ENCODE measurements at regions not wholly inside any gene's neighbourhood (a gene's known extent, or its start where the extent isn't known, plus 50 kb on each side); places are given as distances from the start of the nearest gene placed in this dataset.

GRCh38 chr3:176935194-176935888, 261.9 kb downstream of the TBL1XR1 start:
- in situ Hi-C loops (cut with HindIII; ENCODE audit: low pct_unique_long_range_greater_than_20kb, low sequenced_read_pairs) = no loop called here
- DNase-seq (ENCODE audit: low read depth) = no peak

- in situ Hi-C loops (cut with HindIII; ENCODE audit: low pct_unique_long_range_greater_than_20kb, low sequenced_read_pairs) = no loop called here
- no peak for DNase-seq (ENCODE audit: low read depth)
Measured at GRCh38 chr3:176934698-176935097, 262.6 kb downstream of the TBL1XR1 start.

GRCh38 chr3:176933704-176934103, 263.6 kb downstream of the TBL1XR1 start:
- in situ Hi-C loops (cut with HindIII; ENCODE audit: low pct_unique_long_range_greater_than_20kb, low sequenced_read_pairs) = no loop called here
- DNase-seq (ENCODE audit: low read depth) = no peak

- in situ Hi-C loops (cut with HindIII; ENCODE audit: low pct_unique_long_range_greater_than_20kb, low sequenced_read_pairs) = no loop called here
- no peak for DNase-seq (ENCODE audit: low read depth)
Measured at GRCh38 chr3:176932433-176932832, 264.8 kb downstream of the TBL1XR1 start.

GRCh38 chr3:176931991-176932390, 265.3 kb downstream of the TBL1XR1 start:
- in situ Hi-C loops (cut with HindIII; ENCODE audit: low pct_unique_long_range_greater_than_20kb, low sequenced_read_pairs) = no loop called here
- no peak for DNase-seq (ENCODE audit: low read depth)

GRCh38 chr3:176930942-176931341, 266.3 kb downstream of the TBL1XR1 start:
- no peak for DNase-seq (ENCODE audit: low read depth)
- in situ Hi-C loops (cut with HindIII; ENCODE audit: low pct_unique_long_range_greater_than_20kb, low sequenced_read_pairs) = no loop called here

GRCh38 chr3:176928582-176928931, 268.7 kb downstream of the TBL1XR1 start:
- in situ Hi-C loops (cut with HindIII; ENCODE audit: low pct_unique_long_range_greater_than_20kb, low sequenced_read_pairs) = no loop called here
- no peak for DNase-seq (ENCODE audit: low read depth)

- in situ Hi-C loops (cut with HindIII; ENCODE audit: low pct_unique_long_range_greater_than_20kb, low sequenced_read_pairs) = no loop called here
- DNase-seq (ENCODE audit: low read depth) = no peak
Measured at GRCh38 chr3:176927706-176928581, 269.3 kb downstream of the TBL1XR1 start.

- DNase-seq (ENCODE audit: low read depth) = no peak
- in situ Hi-C loops (cut with HindIII; ENCODE audit: low pct_unique_long_range_greater_than_20kb, low sequenced_read_pairs) = no loop called here
Measured at GRCh38 chr3:176927280-176927679, 270.0 kb downstream of the TBL1XR1 start.

- no peak for DNase-seq (ENCODE audit: low read depth)
- in situ Hi-C loops (cut with HindIII; ENCODE audit: low pct_unique_long_range_greater_than_20kb, low sequenced_read_pairs) = no loop called here
Measured at GRCh38 chr3:176926688-176927087, 270.6 kb downstream of the TBL1XR1 start.

- DNase-seq (ENCODE audit: low read depth) = no peak
- in situ Hi-C loops (cut with HindIII; ENCODE audit: low pct_unique_long_range_greater_than_20kb, low sequenced_read_pairs) = no loop called here
Measured at GRCh38 chr3:176926034-176926433, 271.2 kb downstream of the TBL1XR1 start.

- in situ Hi-C loops (cut with HindIII; ENCODE audit: low pct_unique_long_range_greater_than_20kb, low sequenced_read_pairs) = no loop called here
- no peak for DNase-seq (ENCODE audit: low read depth)
Measured at GRCh38 chr3:176920766-176921160, 276.5 kb downstream of the TBL1XR1 start.

- in situ Hi-C loops (cut with HindIII; ENCODE audit: low pct_unique_long_range_greater_than_20kb, low sequenced_read_pairs) = no loop called here
- DNase-seq (ENCODE audit: low read depth) = no peak
Measured at GRCh38 chr3:176919836-176920765, 277.2 kb downstream of the TBL1XR1 start.

- no peak for DNase-seq (ENCODE audit: low read depth)
- in situ Hi-C loops (cut with HindIII; ENCODE audit: low pct_unique_long_range_greater_than_20kb, low sequenced_read_pairs) = no loop called here
Measured at GRCh38 chr3:176916777-176917176, 280.5 kb downstream of the TBL1XR1 start.

GRCh38 chr3:176914764-176915163, 282.5 kb downstream of the TBL1XR1 start:
- DNase-seq (ENCODE audit: low read depth) = no peak
- in situ Hi-C loops (cut with HindIII; ENCODE audit: low pct_unique_long_range_greater_than_20kb, low sequenced_read_pairs) = no loop called here

- in situ Hi-C loops (cut with HindIII; ENCODE audit: low pct_unique_long_range_greater_than_20kb, low sequenced_read_pairs) = no loop called here
- DNase-seq (ENCODE audit: low read depth) = no peak
Measured at GRCh38 chr3:176911579-176911978, 285.7 kb downstream of the TBL1XR1 start.

- DNase-seq (ENCODE audit: low read depth) = no peak
- in situ Hi-C loops (cut with HindIII; ENCODE audit: low pct_unique_long_range_greater_than_20kb, low sequenced_read_pairs) = no loop called here
Measured at GRCh38 chr3:176909044-176909443, 288.2 kb downstream of the TBL1XR1 start.

- peak; percentile 56 for DNase-seq (ENCODE audit: low read depth)
- in situ Hi-C loops (cut with HindIII; ENCODE audit: low pct_unique_long_range_greater_than_20kb, low sequenced_read_pairs) = no loop called here
Measured at GRCh38 chr3:176906046-176906905, 291.0 kb downstream of the TBL1XR1 start.

All from Caki2 (cell line).